ENCODE measurements at regions not wholly inside any gene's neighbourhood (a gene's known extent, or its start where the extent isn't known, plus 50 kb on each side); places are given as distances from the start of the nearest gene placed in this dataset.
"Not testable (repeated sequence)": the region's sequence is repeated elsewhere in the genome, so short reads cannot be mapped to it uniquely, and the experiment has no call there.

- not testable (repeated sequence) for DNase-seq
These were observed 122.8 kb upstream of the FAM20C start for GRCh38 chr7:69499-70123.

GRCh38 chr7:70207-70606 is 122.2 kb upstream of the FAM20C start:
- DNase-seq: not testable (repeated sequence)

- DNase-seq: not testable (repeated sequence)
These were observed 121.4 kb upstream of the FAM20C start for GRCh38 chr7:70989-71388.

- DNase-seq: not testable (repeated sequence)
These were observed 119.9 kb upstream of the FAM20C start for GRCh38 chr7:72266-73057.

GRCh38 chr7:73058-73331 is 119.4 kb upstream of the FAM20C start:
- DNase-seq: not testable (repeated sequence)

- DNase-seq: not testable (repeated sequence)
These were observed 118.3 kb upstream of the FAM20C start for GRCh38 chr7:74008-74540.

- not testable (repeated sequence) for DNase-seq
These were observed 116.9 kb upstream of the FAM20C start for GRCh38 chr7:75511-75910.

GRCh38 chr7:76202-76601 is 116.2 kb upstream of the FAM20C start:
- not testable (repeated sequence) for DNase-seq

GRCh38 chr7:76829-77395 is 115.5 kb upstream of the FAM20C start:
- DNase-seq: not testable (repeated sequence)

GRCh38 chr7:78862-79261 is 113.5 kb upstream of the FAM20C start:
- DNase-seq: not testable (repeated sequence)

- DNase-seq: not testable (repeated sequence)
These were observed 112.8 kb upstream of the FAM20C start for GRCh38 chr7:79400-80055.

GRCh38 chr7:80259-81067 is 111.9 kb upstream of the FAM20C start:
- DNase-seq: no peak

- DNase-seq: no peak
These were observed 111.1 kb upstream of the FAM20C start for GRCh38 chr7:81068-81925.

- no peak for DNase-seq
These were observed 110.2 kb upstream of the FAM20C start for GRCh38 chr7:81926-82756.

- DNase-seq: no peak
These were observed 109.6 kb upstream of the FAM20C start for GRCh38 chr7:82757-83155.

GRCh38 chr7:83441-83840 is 108.9 kb upstream of the FAM20C start:
- DNase-seq: no peak

- no peak for DNase-seq
These were observed 108.3 kb upstream of the FAM20C start for GRCh38 chr7:83861-84632.

- no peak for DNase-seq
These were observed 107.7 kb upstream of the FAM20C start for GRCh38 chr7:84633-85020.

- no peak for DNase-seq
These were observed 107.1 kb upstream of the FAM20C start for GRCh38 chr7:85074-85882.
